Mucosa of rectum (tissue), 2 donors: ENCODE measurements at regions not wholly inside any gene's neighbourhood (a gene's known extent, or its start where the extent isn't known, plus 50 kb on each side); places are given as distances from the start of the nearest gene placed in this dataset.

Source experiments
- H3K27ac ChIP-seq, 2 donors: one replicate each; pipeline ENCODE4 v1.7.0; 2013; ENCODE audit warnings: inconsistent platforms in 2 of 2, low read depth in 2 of 2, low read length in 2 of 2
- H3K27me3 ChIP-seq, 2 donors: one replicate each; pipeline ENCODE4 v1.7.0; 2013; ENCODE audit warnings: low read length in 2 of 2; ENCODE audit not compliant: control insufficient read depth in 2 of 2, insufficient read depth in 2 of 2
- H3K36me3 ChIP-seq, 2 donors: one replicate each; pipeline ENCODE4 v1.7.0; 2013; ENCODE audit warnings: low read length in 2 of 2; ENCODE audit not compliant: control insufficient read depth in 2 of 2, insufficient read depth in 2 of 2
- H3K4me1 ChIP-seq, 2 donors: one replicate each; pipeline ENCODE4 v1.7.0; 2013; ENCODE audit warnings: low read length in 2 of 2, mild to moderate bottlenecking in 1 of 2; ENCODE audit not compliant: control insufficient read depth in 2 of 2, insufficient read depth in 2 of 2
- H3K4me3 ChIP-seq, 2 donors: one replicate each; pipeline ENCODE4 v1.7.0; 2013; ENCODE audit warnings: low read length in 2 of 2
- H3K9ac ChIP-seq, 2 donors: one replicate each; pipeline ENCODE4 v1.7.0; 2013; ENCODE audit warnings: low read length in 2 of 2, low read depth in 1 of 2, mild to moderate bottlenecking in 1 of 2
- H3K9me3 ChIP-seq, 2 donors: one replicate each; pipeline ENCODE4 v1.7.0; 2013; ENCODE audit warnings: low read length in 2 of 2; ENCODE audit not compliant: control insufficient read depth in 2 of 2
- donor health status: healthy.
- donor health status: Normal muscosa, but diverticular disease.

GRCh38 chr2:226066391-226066790, 666.9 kb downstream of the NYAP2 start:
- Histone ChIP-seq H3K27me3 (no peaks in the 10 kb centered on the region), H3K4me3 (no peak overlapping the region), H3K36me3 (no peaks in the 10 kb centered on the region), H3K4me1 (no peaks in the 10 kb centered on the region), H3K9me3 (no peaks in the 10 kb centered on the region), H3K27ac (no peak overlapping the region), H3K9ac (no peak overlapping the region)

- Histone ChIP-seq H3K4me1 (no peaks in the 10 kb centered on the region), H3K9me3 (no peaks in the 10 kb centered on the region), H3K9ac (no peak overlapping the region), H3K36me3 (no peaks in the 10 kb centered on the region), H3K27ac (no peak overlapping the region), H3K27me3 (no peaks in the 10 kb centered on the region), H3K4me3 (no peak overlapping the region)
Observed at GRCh38 chr2:226064932-226065570, 665.5 kb downstream of the NYAP2 start.

- Histone ChIP-seq H3K27me3 (no peaks in the 10 kb centered on the region), H3K4me3 (no peak overlapping the region), H3K27ac (no peak overlapping the region), H3K9ac (no peak overlapping the region), H3K36me3 (no peaks in the 10 kb centered on the region), H3K4me1 (no peaks in the 10 kb centered on the region), H3K9me3 (no peaks in the 10 kb centered on the region)
Observed at GRCh38 chr2:226063704-226064440, 664.4 kb downstream of the NYAP2 start.

GRCh38 chr2:226059961-226060627, 660.6 kb downstream of the NYAP2 start:
- H3K27me3 ChIP-seq, result no peaks in the 10 kb centered on the region
- H3K27ac ChIP-seq, result no peak overlapping the region
- no peak overlapping the region for H3K9ac ChIP-seq
- H3K9me3 ChIP-seq, result no peaks in the 10 kb centered on the region
- H3K36me3 ChIP-seq, result no peaks in the 10 kb centered on the region
- no peaks in the 10 kb centered on the region for H3K4me1 ChIP-seq
- no peak overlapping the region for H3K4me3 ChIP-seq

DNA sequence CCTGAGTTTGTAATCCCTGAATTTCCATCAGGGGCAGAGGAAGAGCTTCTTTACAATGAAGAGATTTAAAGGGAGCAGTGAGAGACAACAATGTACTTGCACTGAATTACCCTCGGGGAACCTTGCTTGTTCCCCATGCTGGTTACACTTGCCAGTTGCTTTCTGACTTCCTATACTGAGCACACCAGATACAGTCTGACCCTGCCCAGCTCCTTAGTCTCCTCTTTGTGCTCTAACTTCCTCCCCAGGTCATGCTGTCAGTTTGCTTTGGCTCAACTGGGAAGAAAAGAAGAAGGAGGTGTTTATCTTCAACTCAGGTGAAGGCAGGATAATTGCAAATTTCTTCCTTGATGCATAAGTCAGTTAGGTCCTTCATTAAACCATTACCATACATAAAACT, 658.4 kb downstream of the NYAP2 start:
- Histone ChIP-seq H3K27ac (no peak overlapping the region), H3K4me1 (no peaks in the 10 kb centered on the region), H3K36me3 (no peaks in the 10 kb centered on the region), H3K9me3 (no peaks in the 10 kb centered on the region), H3K27me3 (no peaks in the 10 kb centered on the region), H3K9ac (no peak overlapping the region), H3K4me3 (no peak overlapping the region)

- H3K4me1 ChIP-seq, result no peaks in the 10 kb centered on the region
- no peaks in the 10 kb centered on the region for H3K27me3 ChIP-seq
- no peak overlapping the region for H3K27ac ChIP-seq
- no peak overlapping the region for H3K4me3 ChIP-seq
- no peak overlapping the region for H3K9ac ChIP-seq
- no peaks in the 10 kb centered on the region for H3K9me3 ChIP-seq
- no peaks in the 10 kb centered on the region for H3K36me3 ChIP-seq
Observed at GRCh38 chr2:226057365-226057764, 657.9 kb downstream of the NYAP2 start.

DNA sequence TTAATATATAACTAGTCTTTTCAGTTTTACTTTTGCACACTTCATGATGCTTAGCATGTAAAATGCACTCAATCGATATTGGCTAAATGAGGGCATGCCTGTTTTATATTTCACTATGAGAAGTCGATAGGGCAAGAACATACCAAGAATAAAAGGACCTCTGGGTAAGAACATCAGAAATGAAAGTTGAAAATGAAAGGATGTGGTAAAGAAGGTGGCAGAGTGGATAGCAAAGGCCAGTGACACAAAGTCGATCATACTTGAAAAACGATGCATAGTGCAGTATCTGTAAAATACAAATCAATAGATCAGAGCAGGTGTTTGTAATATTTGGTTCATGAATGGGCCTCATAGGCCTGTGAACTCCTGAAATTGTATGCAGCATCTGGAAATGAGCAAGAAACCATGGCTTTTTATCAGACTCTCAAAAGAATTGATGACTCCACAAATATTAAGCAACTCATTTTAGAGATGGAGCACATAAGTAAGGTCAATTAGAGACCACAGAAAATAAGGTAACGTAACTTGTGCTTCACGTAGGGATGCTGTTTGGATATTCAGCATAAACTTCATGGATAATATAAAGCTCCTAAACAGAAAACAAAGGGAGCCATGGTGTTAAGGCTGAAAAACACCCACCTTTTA, 653.4 kb downstream of the NYAP2 start:
- H3K36me3 ChIP-seq, result no peaks in the 10 kb centered on the region
- no peaks in the 10 kb centered on the region for H3K9me3 ChIP-seq
- H3K9ac ChIP-seq, result no peak overlapping the region
- H3K4me3 ChIP-seq, result no peak overlapping the region
- H3K27ac ChIP-seq, result no peak overlapping the region
- H3K27me3 ChIP-seq, result no peaks in the 10 kb centered on the region
- H3K4me1 ChIP-seq, result no peaks in the 10 kb centered on the region

DNA sequence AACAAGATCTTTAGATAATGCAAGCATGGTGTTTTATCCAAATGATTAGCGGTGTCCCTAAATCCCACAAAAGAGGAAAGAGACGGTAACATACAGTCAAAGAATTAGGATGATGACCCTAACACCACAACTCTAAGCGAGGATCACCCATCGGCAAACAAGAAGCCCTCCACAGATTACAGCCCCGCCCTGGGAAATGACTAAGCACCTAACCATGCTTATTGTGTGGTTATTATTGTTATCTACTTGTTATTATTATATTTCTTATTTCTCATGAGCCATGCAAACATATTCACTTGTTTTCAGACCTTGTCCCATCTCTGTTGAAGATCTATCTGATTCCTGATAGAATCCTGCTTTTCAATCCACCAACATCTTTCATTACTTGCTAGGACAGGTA, 651.3 kb downstream of the NYAP2 start:
- no peaks in the 10 kb centered on the region for H3K36me3 ChIP-seq
- H3K4me1 ChIP-seq, result no peaks in the 10 kb centered on the region
- H3K9ac ChIP-seq, result no peak overlapping the region
- H3K9me3 ChIP-seq, result no peaks in the 10 kb centered on the region
- no peaks in the 10 kb centered on the region for H3K27me3 ChIP-seq
- H3K27ac ChIP-seq, result no peak overlapping the region
- no peak overlapping the region for H3K4me3 ChIP-seq

GRCh38 chr2:226048611-226049010, 649.1 kb downstream of the NYAP2 start:
- Histone ChIP-seq H3K9me3 (no peaks in the 10 kb centered on the region), H3K9ac (no peak overlapping the region), H3K4me1 (no peaks in the 10 kb centered on the region), H3K4me3 (no peak overlapping the region), H3K36me3 (no peaks in the 10 kb centered on the region), H3K27me3 (no peaks in the 10 kb centered on the region), H3K27ac (no peak overlapping the region)

DNA sequence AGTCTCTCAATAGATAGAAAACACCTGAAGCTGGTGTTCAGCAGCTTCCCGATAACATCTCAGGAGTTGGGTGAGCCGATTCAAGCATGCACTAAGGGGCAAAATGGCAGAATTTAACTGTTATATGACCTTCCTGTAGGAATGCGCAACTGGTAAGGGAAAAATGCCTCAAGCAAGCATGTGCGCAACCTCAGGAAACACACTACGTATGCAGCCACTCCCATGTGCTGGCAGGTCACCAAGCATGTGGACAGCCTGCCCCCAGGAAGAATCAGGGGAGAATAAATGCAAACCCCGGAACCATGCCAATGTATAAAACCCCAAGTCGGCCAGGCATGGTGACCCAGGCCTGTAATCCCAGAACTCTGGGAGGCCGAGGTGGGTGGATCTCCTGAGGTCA, 645.6 kb downstream of the NYAP2 start:
- Histone ChIP-seq H3K9me3 (no peaks in the 10 kb centered on the region), H3K9ac (no peak overlapping the region), H3K36me3 (no peaks in the 10 kb centered on the region), H3K4me1 (no peaks in the 10 kb centered on the region), H3K4me3 (no peak overlapping the region), H3K27me3 (no peaks in the 10 kb centered on the region), H3K27ac (no peak overlapping the region)
